Psoas muscle (tissue), 7 donors: ENCODE measurements at regions not wholly inside any gene's neighbourhood (a gene's known extent, or its start where the extent isn't known, plus 50 kb on each side); places are given as distances from the start of the nearest gene placed in this dataset.

Experiments
- ATAC-seq, 4 donors: fragments of 200-7000 bp; cut with Tn5 transposase; one replicate each; pipeline ENCODE4 v1.9.1; 2020; ENCODE audit warnings: moderate library complexity in 3 of 4, mild to moderate bottlenecking in 2 of 4
- DNase-seq, 2 donors: peaks; one replicate each; pipeline ENCODE4 v3.0.0-alpha.2; 2020
- H3K27ac ChIP-seq: fragments of 200-600 bp; one replicate; pipeline ENCODE4 v1.8.0; 2022
- H3K27me3 ChIP-seq, 3 donors: fragments of 200-600 bp in 1 of 3; one replicate each; pipeline versions ENCODE4 v1.6.1 to v1.8.0; 2013 to 2022; ENCODE audit warnings: low read length in 2 of 3, mild to moderate bottlenecking in 2 of 3, moderate library complexity in 1 of 3; ENCODE audit not compliant: insufficient read depth in 3 of 3
- H3K36me3 ChIP-seq, 2 donors: fragments of 200-600 bp in 1 of 2; one replicate each; pipeline versions ENCODE4 v1.6.1 to v1.8.0; 2013 to 2022; ENCODE audit warnings: low read depth in 1 of 2, mild to moderate bottlenecking in 1 of 2, moderate library complexity in 1 of 2; ENCODE audit not compliant: insufficient read depth in 1 of 2
- H3K4me1 ChIP-seq: fragments of 200-600 bp; one replicate; pipeline ENCODE4 v1.8.0; 2022
- H3K4me3 ChIP-seq: fragments of 200-600 bp; one replicate; pipeline ENCODE4 v1.8.0; 2022; ENCODE audit warnings: mild to moderate bottlenecking
- H3K9me3 ChIP-seq: fragments of 200-600 bp; one replicate; pipeline ENCODE4 v1.8.0; 2022
- CTCF ChIP-seq: fragments of 200-600 bp; IDR thresholded peaks from one replicate; pipeline ENCODE4 v1.8.0; 2022; ENCODE audit warnings: antibody characterized with exemption
- WGBS, 3 donors: extraction: QIAGEN DNeasy Blood & Tissue Kit; methylation state at CpG; one replicate each; pipeline versions ENCODE4 v1.1.6 to v1.1.7; 2013; 5-methylcytosine and 5-hydroxymethylcytosine counted together
- intact Hi-C, 2 donors: fragments of 100-400 bp; cut with DNase I; formaldehyde crosslinking; loops; one replicate each; pipeline versions ENCODE4 v1.11.0 to v1.14.2; 2022
- donor health status: healthy with polysubstance abuse.
- donor health status: DM: no; HTN: no; CAD: no; lungs with moderate emphysema.
- donor health status: Bipolar disorder and iron deficiency.
- donor health status: healthy.
- donor health status: DM: yes; HTN: yes; CAD: no.
- donor health status: DM: no; HTN: no; CAD: no.
- donor health status: DM: yes; HTN: yes; CAD: no.

- no peak overlapping the region for H3K27ac ChIP-seq
- DNase-seq, result no peak
- H3K4me1 ChIP-seq, result no peaks in the 10 kb centered on the region
- ATAC-seq, result no peak
- no peak for TF ChIP-seq CTCF
- H3K27me3 ChIP-seq, result no peaks in the 10 kb centered on the region
- no peak overlapping the region for H3K4me3 ChIP-seq
- 60 to 70% (median 66%) methylated on average over 1 of the region's 1 CpG for WGBS, 3 donors
- intact Hi-C loops, result no loop called here
- no peaks in the 10 kb centered on the region for H3K9me3 ChIP-seq
- H3K36me3 ChIP-seq, result no peaks in the 10 kb centered on the region
These were observed 122.4 kb upstream of the SOX5 start for GRCh38 chr12:24071842-24072241.

GRCh38 chr12:24069532-24070395 lies 120.3 kb upstream of the SOX5 start:
- Histone ChIP-seq H3K27me3 (no peaks in the 10 kb centered on the region), H3K4me1 (no peaks in the 10 kb centered on the region), H3K36me3 (no peaks in the 10 kb centered on the region), H3K9me3 (no peaks in the 10 kb centered on the region), H3K4me3 (no peak overlapping the region), H3K27ac (no peak overlapping the region)
- intact Hi-C loops, result no loop called here
- TF ChIP-seq CTCF, result no peak
- DNase-seq (no peak), ATAC-seq (no peak)
- 41 to 49% (median 46%) methylated on average over 7 of the region's 7 CpGs for WGBS, 3 donors

- Histone ChIP-seq H3K9me3 (no peaks in the 10 kb centered on the region), H3K4me3 (no peak overlapping the region), H3K27ac (no peak overlapping the region), H3K27me3 (no peaks in the 10 kb centered on the region), H3K36me3 (no peaks in the 10 kb centered on the region), H3K4me1 (no peaks in the 10 kb centered on the region)
- 40 to 59% (median 54%) methylated on average over 2 of the region's 2 CpGs for WGBS, 3 donors
- DNase-seq (no peak), ATAC-seq (no peak)
- TF ChIP-seq CTCF, result no peak
- intact Hi-C loops, result no loop called here
These were observed 117.4 kb upstream of the SOX5 start for GRCh38 chr12:24066865-24067264.

- Histone ChIP-seq H3K27me3 (no peaks in the 10 kb centered on the region), H3K27ac (no peak overlapping the region), H3K4me3 (no peak overlapping the region), H3K36me3 (no peaks in the 10 kb centered on the region), H3K9me3 (no peaks in the 10 kb centered on the region), H3K4me1 (no peaks in the 10 kb centered on the region)
- ATAC-seq (no peak), DNase-seq (no peak)
- no peak for TF ChIP-seq CTCF
- intact Hi-C loops, result no loop called here
These were observed 116.6 kb upstream of the SOX5 start for GRCh38 chr12:24066097-24066496.
